GM12872 (cell line): ENCODE measurements at regions not wholly inside any gene's neighbourhood (a gene's known extent, or its start where the extent isn't known, plus 50 kb on each side); places are given as distances from the start of the nearest gene placed in this dataset.
A peak's percentile ranks its signal among the peaks of the same experiment; 100 is the strongest.

Source experiments
- CTCF ChIP-seq: IDR thresholded peaks from 3 replicates; pipeline ENCODE4 v1.5.1; 2011; ENCODE audit warnings: low read depth, mild to moderate bottlenecking, low read length, moderate library complexity; ENCODE audit not compliant: insufficient read depth

- TF ChIP-seq CTCF, result peak; percentile 57
These were observed 125.7 kb upstream of the CXADR start for GRCh38 chr21:17387030-17387617.

DNA sequence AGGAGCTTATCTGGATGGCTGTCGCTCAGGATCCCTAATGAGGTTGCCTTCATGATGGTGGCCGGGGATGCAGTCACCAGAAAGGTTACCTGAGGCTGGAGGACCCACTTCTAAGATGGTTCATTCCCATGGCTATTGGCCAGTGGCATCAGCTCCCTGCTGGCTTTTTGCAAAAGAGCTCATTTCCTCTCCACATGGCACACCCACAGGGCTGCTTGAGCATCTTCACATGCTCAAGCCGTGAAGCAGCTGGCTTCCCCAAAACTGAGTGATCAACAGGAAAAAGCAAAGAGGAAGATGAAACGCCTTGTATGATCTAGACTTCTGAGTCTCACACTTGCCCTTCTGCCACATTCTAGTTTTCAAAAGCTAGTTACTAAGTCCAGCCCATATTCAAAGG lies 124.6 kb upstream of the CXADR start:
- TF ChIP-seq CTCF, result no peak

DNA sequence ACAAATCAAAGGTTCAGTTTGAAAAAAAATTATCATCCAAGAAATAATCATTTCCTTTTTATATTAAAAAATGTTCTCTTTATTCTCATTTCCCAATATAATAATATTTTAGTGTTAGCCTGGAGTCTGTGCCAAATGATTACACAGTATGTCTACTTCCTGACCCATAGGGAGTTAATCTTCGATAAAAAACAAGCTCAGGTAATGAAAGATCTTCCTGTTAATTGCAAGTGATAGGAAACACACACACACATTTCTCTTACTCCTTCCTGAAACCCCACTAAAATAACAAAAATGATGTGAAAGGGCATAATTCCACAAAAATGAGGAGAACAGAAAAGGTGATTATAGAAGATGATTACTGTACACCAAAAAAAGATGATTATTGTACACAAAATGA lies 123.5 kb upstream of the CXADR start:
- no peak for TF ChIP-seq CTCF

GRCh38 chr21:17390569-17390968 lies 122.3 kb upstream of the CXADR start:
- TF ChIP-seq CTCF, result no peak

DNA sequence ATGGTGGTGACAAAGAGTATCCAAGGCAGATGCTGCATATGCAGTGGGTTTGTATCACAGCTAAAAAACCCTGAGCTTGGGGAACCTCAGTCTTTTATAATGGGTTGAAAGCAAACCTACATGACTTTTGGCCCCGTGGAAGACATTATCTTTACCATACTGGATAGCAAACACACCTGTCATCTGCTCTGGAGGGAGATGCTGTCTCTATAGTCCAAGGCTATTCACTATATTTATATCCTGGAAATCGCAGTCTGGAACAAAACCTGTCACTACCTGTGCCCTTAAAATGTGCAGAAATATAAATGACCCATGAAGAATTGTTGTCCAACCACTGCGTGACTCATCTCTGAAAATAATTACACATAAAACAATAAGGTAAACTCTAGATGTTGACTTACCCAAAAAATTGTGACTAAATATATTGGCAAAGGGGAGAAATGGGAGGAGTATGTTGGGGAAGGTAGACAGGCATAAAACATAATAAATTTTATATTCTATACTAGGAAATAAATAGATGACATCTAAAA lies 121.0 kb upstream of the CXADR start:
- no peak for TF ChIP-seq CTCF

DNA sequence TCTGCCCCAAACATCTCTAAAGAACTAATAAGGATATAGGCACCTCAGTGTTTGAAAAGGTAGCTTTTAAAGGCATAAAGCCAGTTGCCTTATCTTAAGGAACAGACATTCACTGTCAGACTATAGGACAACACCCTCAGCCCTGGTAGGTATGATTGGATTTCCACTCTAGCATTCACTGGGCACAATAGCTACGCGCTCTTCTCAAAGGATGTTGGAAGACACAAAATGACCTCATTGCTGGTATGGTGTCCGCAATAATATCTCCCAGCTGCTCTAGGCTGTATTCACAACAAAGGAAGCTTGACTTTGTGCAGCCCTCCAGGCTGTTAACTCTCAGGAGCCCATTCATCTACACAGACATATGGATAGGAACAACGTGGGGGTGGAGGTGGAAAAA lies 119.4 kb upstream of the CXADR start:
- no peak for TF ChIP-seq CTCF

DNA sequence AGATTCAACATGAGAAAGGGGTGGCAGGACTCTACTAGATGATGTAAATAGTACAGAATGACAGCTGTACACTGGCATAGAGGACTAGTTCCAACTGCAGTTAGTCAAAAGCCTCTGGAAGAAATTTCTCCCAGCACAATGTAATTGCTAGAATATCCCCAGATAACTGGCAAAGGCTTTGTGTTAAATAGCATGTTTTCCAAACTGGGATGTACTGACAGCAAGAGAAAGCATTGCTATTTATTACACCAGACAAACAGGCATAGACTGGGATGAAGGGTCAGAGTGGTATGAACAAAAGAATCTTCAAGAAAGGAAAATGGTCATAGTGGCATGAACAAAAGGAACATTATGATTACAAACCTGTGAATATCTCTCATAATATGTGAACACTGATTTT lies 115.9 kb upstream of the CXADR start:
- no peak for TF ChIP-seq CTCF
